EH (cell line): ENCODE measurements at regions not wholly inside any gene's neighbourhood (a gene's known extent, or its start where the extent isn't known, plus 50 kb on each side); places are given as distances from the start of the nearest gene placed in this dataset.
"Not testable (repeated sequence)": the region's sequence is repeated elsewhere in the genome, so short reads cannot be mapped to it uniquely, and the experiment has no call there.

Source experiments
- DNase-seq: peaks from one replicate; pipeline ENCODE4 v3.0.0-alpha.2; 2015; ENCODE audit warnings: low read depth

- no peak for DNase-seq
These were observed 297.9 kb downstream of the NDUFA10 start for GRCh38 chr2:239727182-239727775.

GRCh38 chr2:239726631-239727181, 298.4 kb downstream of the NDUFA10 start:
- no peak for DNase-seq

- no peak for DNase-seq
These were observed 299.0 kb downstream of the NDUFA10 start for GRCh38 chr2:239726091-239726591.

GRCh38 chr2:239725551-239725890, 299.6 kb downstream of the NDUFA10 start:
- no peak for DNase-seq

- DNase-seq, result no peak
These were observed 300.1 kb downstream of the NDUFA10 start for GRCh38 chr2:239724851-239725550.

GRCh38 chr2:239724194-239724849, 300.8 kb downstream of the NDUFA10 start:
- no peak for DNase-seq

- no peak for DNase-seq
These were observed 301.5 kb downstream of the NDUFA10 start for GRCh38 chr2:239723486-239724193.

GRCh38 chr2:239722760-239723470, 302.2 kb downstream of the NDUFA10 start:
- no peak for DNase-seq

- DNase-seq, result no peak
These were observed 303.0 kb downstream of the NDUFA10 start for GRCh38 chr2:239721991-239722759.

- DNase-seq, result no peak
These were observed 303.6 kb downstream of the NDUFA10 start for GRCh38 chr2:239721531-239721930.

- peak; percentile 7 for DNase-seq
These were observed 304.5 kb downstream of the NDUFA10 start for GRCh38 chr2:239720361-239721360.

- no peak for DNase-seq
These were observed 305.3 kb downstream of the NDUFA10 start for GRCh38 chr2:239719791-239720360.

- DNase-seq, result not testable (repeated sequence)
These were observed 306.2 kb downstream of the NDUFA10 start for GRCh38 chr2:239718991-239719390.

GRCh38 chr2:239717706-239718105, 307.4 kb downstream of the NDUFA10 start:
- no peak for DNase-seq

GRCh38 chr2:239717319-239717675, 307.8 kb downstream of the NDUFA10 start:
- DNase-seq, result no peak

- DNase-seq, result no peak
These were observed 308.4 kb downstream of the NDUFA10 start for GRCh38 chr2:239716536-239717318.

- no peak for DNase-seq
These were observed 309.1 kb downstream of the NDUFA10 start for GRCh38 chr2:239716009-239716408.

- no peak for DNase-seq
These were observed 309.5 kb downstream of the NDUFA10 start for GRCh38 chr2:239715606-239716005.

GRCh38 chr2:239715202-239715601, 309.9 kb downstream of the NDUFA10 start:
- DNase-seq, result no peak
